HG02938 (cell line): ENCODE measurements at regions not wholly inside any gene's neighbourhood (a gene's known extent, or its start where the extent isn't known, plus 50 kb on each side); places are given as distances from the start of the nearest gene placed in this dataset.
"Not testable (repeated sequence)": the region's sequence is repeated elsewhere in the genome, so short reads cannot be mapped to it uniquely, and the experiment has no call there.

Experiments used
- ATAC-seq: cut with Tn5 transposase; IDR thresholded peaks from one replicate; pipeline ENCODE4 v1.9.1; 2021; ENCODE audit warnings: mild to moderate bottlenecking, moderate library complexity; ENCODE audit not compliant: unreplicated experiment

DNA sequence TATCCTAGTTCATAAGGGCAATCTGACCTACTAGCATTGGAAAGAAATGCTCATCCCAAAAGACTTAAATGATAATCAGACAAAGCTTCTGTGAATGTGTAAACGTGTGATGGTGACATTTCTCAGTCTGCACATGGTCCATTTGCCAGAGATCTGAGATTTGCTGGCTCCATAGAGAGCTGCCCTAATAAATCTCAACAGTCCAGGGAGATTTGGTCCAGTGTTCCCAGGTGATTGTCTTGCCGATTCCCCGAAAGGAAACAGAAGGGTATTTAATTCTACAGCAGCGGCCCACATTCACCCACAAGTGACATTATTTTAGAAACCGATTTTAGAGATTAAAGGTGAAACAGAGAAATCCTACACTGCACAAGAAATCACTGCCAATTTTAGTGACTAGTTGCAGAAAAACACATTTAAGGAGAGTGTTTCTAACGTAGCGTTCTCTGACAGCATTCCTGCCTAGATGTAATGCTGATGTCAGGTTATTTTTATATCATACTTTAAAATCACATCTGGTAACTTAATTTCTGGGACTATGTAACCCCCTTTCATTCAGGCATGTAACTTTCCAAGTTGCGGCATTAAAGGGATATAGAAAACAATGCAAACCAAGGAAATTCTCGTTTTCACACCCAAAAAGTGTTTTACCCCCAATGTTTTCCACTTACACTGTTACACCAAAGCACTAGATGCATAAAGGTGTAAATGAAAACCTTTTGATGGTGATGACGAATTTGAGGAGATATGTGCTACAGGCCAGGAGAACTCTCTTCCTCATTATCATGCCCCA lies 231.9 kb upstream of the FN1 start:
- no peak for ATAC-seq

DNA sequence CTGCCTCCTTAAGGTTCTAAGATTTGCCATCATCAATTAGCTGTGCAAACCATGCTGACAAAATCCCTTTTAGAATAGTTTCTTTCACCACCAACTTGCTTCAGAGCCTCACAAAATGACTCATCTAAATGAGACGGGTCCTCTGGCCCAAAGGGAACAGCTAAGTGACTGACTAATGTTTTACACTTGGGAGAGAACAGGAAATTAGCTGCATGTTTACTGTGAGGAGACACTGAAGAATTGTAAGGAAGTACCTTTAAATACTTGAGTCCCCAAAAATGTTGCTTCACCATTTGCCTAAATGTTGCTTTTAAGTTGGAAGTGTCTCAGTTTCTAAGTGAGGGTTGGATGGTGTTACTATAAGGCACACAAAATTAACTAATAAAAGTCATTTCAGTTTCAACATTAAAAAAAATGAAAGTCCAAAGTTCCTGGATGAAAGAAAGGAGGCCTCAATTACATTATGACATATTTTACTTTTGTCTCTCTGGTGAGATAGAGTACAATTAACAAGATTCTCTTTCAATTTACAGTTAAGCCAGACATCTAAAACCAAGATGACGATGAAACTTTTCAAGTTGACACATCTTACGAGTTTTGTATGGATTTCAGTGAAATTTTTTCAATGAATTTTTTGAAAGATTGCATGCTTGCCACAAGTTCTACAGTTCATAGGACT lies 229.1 kb upstream of the FN1 start:
- ATAC-seq, result peak; percentile 86

DNA sequence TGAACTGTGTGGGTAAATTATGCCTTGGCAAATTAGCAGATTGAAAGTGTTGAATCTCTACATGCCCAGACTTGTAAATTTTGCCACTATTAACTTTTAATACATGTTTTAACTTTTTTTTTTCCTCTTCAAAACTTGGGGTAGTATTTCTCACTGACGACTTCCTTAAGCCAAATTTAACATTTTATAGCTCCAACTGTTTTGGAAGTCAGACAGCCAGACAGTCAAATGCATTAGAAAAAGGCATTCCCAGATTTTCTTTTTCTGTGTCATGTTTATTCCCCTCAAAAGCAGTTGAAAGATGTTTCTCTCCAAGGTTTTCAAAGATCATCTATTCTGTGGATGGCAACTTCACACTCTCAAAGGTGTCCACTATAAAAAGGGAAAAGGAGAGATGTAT lies 226.8 kb upstream of the FN1 start:
- ATAC-seq, result no peak

- no peak for ATAC-seq
Observed at GRCh38 chr2:215660687-215661086, 224.8 kb upstream of the FN1 start.

DNA sequence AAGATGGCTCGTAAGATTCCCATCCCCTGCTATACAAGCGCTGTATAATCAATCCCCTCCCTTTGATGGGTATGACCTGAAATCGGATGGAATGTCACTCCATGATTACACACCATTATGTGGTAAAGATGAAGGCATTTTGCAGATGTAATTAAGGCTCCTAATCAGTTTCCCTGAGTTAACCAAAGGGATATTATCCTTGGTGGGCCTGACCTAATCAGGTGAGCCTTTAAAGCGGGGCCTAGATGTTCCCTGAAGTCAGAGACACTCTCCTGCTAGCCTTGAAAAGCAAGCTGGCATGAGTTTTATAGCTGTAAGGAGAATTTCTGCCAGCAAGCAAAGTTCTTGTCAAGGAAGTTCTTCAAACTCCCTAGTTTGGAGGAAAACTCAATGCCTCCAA lies 223.8 kb upstream of the FN1 start:
- no peak for ATAC-seq

GRCh38 chr2:215658635-215659305 lies 222.9 kb upstream of the FN1 start:
- ATAC-seq, result no peak

- no peak for ATAC-seq
Observed at GRCh38 chr2:215657844-215658243, 222.0 kb upstream of the FN1 start.

- no peak for ATAC-seq
Observed at GRCh38 chr2:215654148-215654819, 218.4 kb upstream of the FN1 start.

DNA sequence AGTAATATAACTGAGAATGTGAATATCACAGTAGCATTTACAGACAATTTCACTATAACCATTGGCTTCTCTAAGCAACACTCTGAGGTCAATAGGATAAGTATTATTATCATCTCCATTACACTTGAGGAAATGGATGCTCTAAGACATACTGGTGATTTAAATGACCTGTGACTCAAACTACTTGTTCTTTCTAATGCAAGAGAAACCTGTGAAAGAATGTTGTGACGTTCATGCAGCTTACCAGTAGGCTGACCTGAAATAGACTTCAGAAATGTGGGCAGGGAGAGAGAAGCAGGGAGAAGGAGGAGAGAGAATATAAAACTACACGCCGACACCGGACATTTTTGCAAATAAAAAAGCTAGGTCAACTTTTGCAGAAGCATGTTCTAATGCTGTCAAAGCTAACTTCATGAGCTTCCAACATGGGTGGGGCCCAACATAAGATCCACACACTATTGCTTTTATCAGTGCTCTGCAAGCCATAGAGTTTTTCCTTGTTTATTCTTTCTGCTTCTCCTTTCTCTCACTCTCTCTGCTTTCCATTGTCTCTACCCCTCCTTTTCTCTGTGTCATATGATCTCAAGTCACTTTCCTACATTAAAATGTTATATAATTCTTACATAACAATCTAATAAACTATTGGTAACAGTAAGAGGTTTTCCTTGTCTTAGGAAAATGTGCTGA lies 217.6 kb upstream of the FN1 start:
- no peak for ATAC-seq

GRCh38 chr2:215652388-215652787 lies 216.5 kb upstream of the FN1 start:
- ATAC-seq, result no peak

- ATAC-seq, result no peak
Observed at GRCh38 chr2:215651412-215651811, 215.5 kb upstream of the FN1 start.

GRCh38 chr2:215644233-215644897 lies 208.5 kb upstream of the FN1 start:
- ATAC-seq, result no peak

DNA sequence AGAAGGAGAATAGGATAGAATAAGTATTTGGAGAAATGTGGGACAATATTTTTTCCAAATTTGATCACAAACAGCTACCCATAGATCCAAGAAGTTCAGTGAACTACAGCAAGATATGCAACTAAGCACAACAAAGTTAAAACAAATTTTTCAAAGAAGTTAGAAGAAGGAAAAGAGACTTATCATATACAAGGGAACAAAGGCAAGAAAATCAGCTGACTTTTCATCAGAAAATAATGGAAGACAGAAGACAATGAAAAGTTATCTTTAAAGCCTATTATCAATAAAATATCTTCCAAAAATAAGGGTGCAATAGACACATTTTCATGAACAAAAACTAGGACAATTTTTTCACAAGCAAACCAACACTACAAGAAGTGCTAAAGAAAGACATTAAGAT lies 202.8 kb upstream of the FN1 start:
- no peak for ATAC-seq

DNA sequence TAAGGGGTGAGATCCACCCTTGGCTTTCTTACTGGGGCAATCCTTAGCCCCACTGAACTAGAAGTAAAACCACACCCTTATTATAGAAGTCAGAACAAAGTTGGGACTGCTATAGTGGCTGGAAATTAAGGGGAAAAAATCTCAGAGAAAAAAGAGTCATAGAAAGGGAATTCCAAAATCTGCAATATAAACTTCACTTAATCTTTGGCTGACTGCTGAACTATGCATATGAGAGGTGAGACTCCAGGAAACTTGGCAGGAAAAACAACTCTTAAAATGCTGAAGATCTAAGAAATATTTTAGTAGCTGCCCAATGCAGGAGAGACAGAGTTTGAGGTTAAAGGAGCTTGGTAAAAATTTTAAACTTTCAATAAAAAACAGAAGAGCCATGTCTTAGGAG lies 201.8 kb upstream of the FN1 start:
- no peak for ATAC-seq

DNA sequence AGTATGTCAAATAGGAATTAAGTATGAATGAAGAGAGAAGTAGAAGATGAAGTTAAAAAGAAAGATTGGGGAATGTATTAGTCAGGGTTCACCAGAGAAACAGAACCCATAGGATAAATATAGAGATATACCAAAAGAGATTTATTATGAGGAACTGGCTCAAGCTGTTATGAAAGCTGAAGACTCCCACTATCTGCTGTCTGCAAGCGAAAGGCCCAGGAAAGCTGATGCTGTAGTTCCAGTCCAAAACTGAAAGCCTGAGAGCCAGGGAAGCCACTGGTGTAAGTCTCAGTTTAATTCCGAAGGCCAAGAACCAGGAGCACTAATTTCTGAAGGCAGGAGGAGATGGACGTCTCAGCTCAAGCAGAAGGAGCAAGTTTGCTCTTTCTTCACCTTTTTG lies 200.9 kb upstream of the FN1 start:
- no peak for ATAC-seq

DNA sequence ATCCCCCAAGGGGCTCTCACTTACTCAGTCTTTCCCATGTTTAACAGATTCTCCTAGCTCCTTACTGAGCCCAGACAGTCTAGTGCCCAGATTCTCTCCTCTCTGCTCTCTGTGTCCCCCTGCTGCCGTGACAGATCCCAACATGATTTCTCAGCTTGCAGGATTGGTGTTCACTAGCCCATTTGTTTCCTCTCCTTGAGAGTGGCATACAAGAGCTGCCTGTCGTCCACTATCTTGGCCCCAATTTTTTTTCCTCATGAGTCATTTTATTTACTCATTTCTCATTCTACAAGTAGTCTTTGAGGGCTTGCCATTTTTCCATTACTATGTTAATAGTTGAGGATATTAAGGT lies 199.9 kb upstream of the FN1 start:
- no peak for ATAC-seq

GRCh38 chr2:215635071-215635787 lies 199.4 kb upstream of the FN1 start:
- ATAC-seq, result no peak

DNA sequence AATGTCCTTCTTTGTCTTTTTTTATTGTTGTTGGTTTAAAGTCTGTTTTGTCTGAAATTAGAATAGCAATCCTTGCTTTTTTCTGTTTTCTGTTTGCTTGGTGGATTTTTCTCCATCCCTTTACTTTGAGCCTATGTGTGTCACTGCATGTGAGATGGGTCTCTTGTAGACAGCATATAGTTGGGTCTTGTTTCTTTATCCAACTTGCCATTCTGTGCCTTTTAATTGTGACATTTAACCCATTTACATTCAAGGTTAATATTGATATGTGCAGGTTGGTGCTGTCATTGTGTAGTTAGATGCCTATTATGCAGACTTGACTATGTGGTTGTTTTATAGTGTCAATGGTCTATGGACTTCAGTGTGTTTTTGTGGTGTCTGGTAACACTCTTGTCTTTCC lies 197.5 kb upstream of the FN1 start:
- ATAC-seq, result no peak

DNA sequence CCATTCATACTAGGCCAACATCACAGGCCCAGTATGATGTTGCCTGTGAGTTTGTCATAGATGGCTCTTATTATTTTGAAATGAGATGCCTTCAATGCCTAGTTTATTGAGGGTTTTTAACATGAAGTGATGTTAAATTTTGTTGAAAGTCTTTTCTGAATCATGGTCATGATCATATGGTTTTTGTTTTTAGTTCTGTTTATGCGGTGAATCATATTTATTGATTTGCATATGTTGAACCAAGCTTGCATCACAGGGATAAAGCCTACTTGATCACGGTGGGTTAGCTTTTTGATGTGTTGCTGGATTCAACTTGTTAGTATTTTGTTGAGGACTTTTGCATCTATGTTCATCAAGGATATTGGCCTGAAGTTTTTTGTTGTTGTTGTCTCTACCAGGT lies 195.8 kb upstream of the FN1 start:
- no peak for ATAC-seq

- not testable (repeated sequence) for ATAC-seq
Observed at GRCh38 chr2:215630796-215631195, 194.9 kb upstream of the FN1 start.
